Esophagus muscularis mucosa (tissue), 4 donors: ENCODE measurements at regions not wholly inside any gene's neighbourhood (a gene's known extent, or its start where the extent isn't known, plus 50 kb on each side); places are given as distances from the start of the nearest gene placed in this dataset.

Experiments used
- CTCF ChIP-seq, 3 experiments: fragments of 200-600 bp in 2 of 3; fragments of 450-650 bp in 1 of 3; sonication (generic) in 2 of 3; IDR thresholded peaks; one replicate each; pipeline ENCODE4 v1.5.1; 2017 to 2019; ENCODE audit warnings: antibody characterized with exemption in 3 of 3, mild to moderate bottlenecking in 2 of 3, moderate library complexity in 1 of 3
- EP300 ChIP-seq: sonication (generic); formaldehyde crosslinking; IDR thresholded peaks from one replicate; pipeline ENCODE4 v1.6.1; 2017; ENCODE audit warnings: antibody characterized with exemption
- POLR2A ChIP-seq: fragments of 450-650 bp; IDR thresholded peaks from one replicate; pipeline ENCODE4 v1.6.1; 2017; ENCODE audit warnings: antibody characterized with exemption, moderate library complexity, mild to moderate bottlenecking, low read depth
- POLR2AphosphoS5 ChIP-seq, 2 donors: sonication (generic); formaldehyde crosslinking; IDR thresholded peaks; one replicate each; pipeline ENCODE4 v1.6.1; 2017; ENCODE audit warnings: antibody characterized with exemption in 2 of 2

- TF ChIP-seq CTCF (IDR thresholded peaks at IDR 0.05) (no peak), POLR2A (no peak), POLR2AphosphoS5 (IDR thresholded peaks at IDR 0.05) (no peak), EP300 (no peak)
Measured at GRCh38 chr22:49097966-49098365, 729.7 kb downstream of the BRD1 start.
